Activated B cell treated with CpG ODN at 0.5 μM for 24 hours (primary cell): ENCODE measurements at regions not wholly inside any gene's neighbourhood (a gene's known extent, or its start where the extent isn't known, plus 50 kb on each side); places are given as distances from the start of the nearest gene placed in this dataset.

Experiments
- ATAC-seq: fragments of 200-7000 bp; cut with Tn5 transposase; one replicate; pipeline ENCODE4 v1.10.0; 2021; ENCODE audit warnings: low read depth, mild to moderate bottlenecking, moderate library complexity
- CTCF ChIA-PET: fragments of 350-600 bp; sonication (Branson Sonifier 250); formaldehyde crosslinking; loops from one replicate; lab custom pipeline; 2021; ENCODE audit warnings: antibody characterized with exemption; lab: Charles Lee
- POLR2A ChIA-PET: fragments of 350-600 bp; sonication (Branson Sonifier 250); formaldehyde crosslinking; loops from one replicate; lab custom pipeline; 2021; ENCODE audit warnings: antibody characterized with exemption; lab: Charles Lee
- DNase-seq: peaks from one replicate; pipeline ENCODE4 v3.0.0; 2022
- H3K27ac Mint-ChIP-seq: one replicate; pipeline ENCODE4 v1.8.0; 2020; ENCODE audit warnings: mixed read lengths
- H3K27me3 Mint-ChIP-seq: one replicate; pipeline ENCODE4 v1.8.0; 2021; ENCODE audit warnings: mixed read lengths
- H3K36me3 Mint-ChIP-seq: one replicate; pipeline ENCODE4 v1.8.0; 2021; ENCODE audit warnings: low read depth, mixed read lengths
- H3K4me1 Mint-ChIP-seq: one replicate; pipeline ENCODE4 v1.8.0; 2021; ENCODE audit warnings: mixed read lengths
- H3K4me3 Mint-ChIP-seq: one replicate; pipeline ENCODE4 v1.8.0; 2020; ENCODE audit warnings: mild to moderate bottlenecking, mixed read lengths
- H3K9me3 Mint-ChIP-seq: one replicate; pipeline ENCODE4 v1.8.0; 2020; ENCODE audit warnings: mixed read lengths
- intact Hi-C: fragments of 100-400 bp; cut with micrococcal nuclease; formaldehyde crosslinking; loops from one replicate; pipeline ENCODE4 v1.15.1; 2024
- TF ChIP-seq, protein P1 (sequence below): fragments of 200-600 bp; IDR thresholded peaks from one replicate; pipeline ENCODE4 v1.8.0; 2022; ENCODE audit warnings: antibody characterized with exemption, mild to moderate bottlenecking

DNA sequence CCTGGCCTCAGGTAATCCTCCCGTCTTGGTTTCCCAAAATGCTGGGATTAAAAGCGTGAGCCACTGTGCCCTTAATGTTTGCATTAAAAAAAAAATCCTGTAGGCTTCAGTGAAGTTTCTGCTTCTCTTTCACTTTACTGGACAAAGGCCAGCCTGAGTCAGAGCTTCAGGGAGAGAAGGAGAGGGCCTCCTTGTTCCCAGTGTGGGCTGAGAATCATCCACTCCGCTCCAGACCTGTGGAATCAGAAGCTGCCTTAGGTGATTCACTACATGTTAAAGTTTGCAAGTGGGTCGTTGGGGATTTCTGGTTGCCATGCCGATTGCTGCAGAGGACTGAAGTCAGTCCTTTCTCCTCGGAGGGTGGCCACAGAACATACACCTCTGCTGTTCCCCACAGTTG is 113.3 kb upstream of the EEF1E1 start:
- H3K4me1 Mint-ChIP-seq = no peaks in the 10 kb centered on the region
- POLR2A ChIA-PET = no interaction called here
- intact Hi-C loops = loop anchor here (5.0 kb wide), 1 partner anchor 1493 kb away; no protein-coding TSS in a partner anchor

GRCh38 chr6:8213995-8214394 is 111.6 kb upstream of the EEF1E1 start:
- ATAC-seq (no peak), DNase-seq (no peak)
- POLR2A ChIA-PET = no interaction called here
- H3K27me3 Mint-ChIP-seq = peaks cover 7% of the 10 kb centered on the region
- CTCF ChIA-PET = no interaction called here
- TF ChIP-seq, protein P1, sequence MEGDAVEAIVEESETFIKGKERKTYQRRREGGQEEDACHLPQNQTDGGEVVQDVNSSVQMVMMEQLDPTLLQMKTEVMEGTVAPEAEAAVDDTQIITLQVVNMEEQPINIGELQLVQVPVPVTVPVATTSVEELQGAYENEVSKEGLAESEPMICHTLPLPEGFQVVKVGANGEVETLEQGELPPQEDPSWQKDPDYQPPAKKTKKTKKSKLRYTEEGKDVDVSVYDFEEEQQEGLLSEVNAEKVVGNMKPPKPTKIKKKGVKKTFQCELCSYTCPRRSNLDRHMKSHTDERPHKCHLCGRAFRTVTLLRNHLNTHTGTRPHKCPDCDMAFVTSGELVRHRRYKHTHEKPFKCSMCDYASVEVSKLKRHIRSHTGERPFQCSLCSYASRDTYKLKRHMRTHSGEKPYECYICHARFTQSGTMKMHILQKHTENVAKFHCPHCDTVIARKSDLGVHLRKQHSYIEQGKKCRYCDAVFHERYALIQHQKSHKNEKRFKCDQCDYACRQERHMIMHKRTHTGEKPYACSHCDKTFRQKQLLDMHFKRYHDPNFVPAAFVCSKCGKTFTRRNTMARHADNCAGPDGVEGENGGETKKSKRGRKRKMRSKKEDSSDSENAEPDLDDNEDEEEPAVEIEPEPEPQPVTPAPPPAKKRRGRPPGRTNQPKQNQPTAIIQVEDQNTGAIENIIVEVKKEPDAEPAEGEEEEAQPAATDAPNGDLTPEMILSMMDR = no peak
- no peaks in the 10 kb centered on the region for H3K9me3 Mint-ChIP-seq
- no peaks in the 10 kb centered on the region for H3K36me3 Mint-ChIP-seq
- no peaks in the 10 kb centered on the region for H3K4me1 Mint-ChIP-seq
- H3K27ac Mint-ChIP-seq = no peak overlapping the region
- no peak overlapping the region for H3K4me3 Mint-ChIP-seq
- intact Hi-C loops = no loop called here

More for the DNA sequence above, 113.3 kb upstream of the EEF1E1 start:
- no peak for DNase-seq
- H3K27me3 Mint-ChIP-seq = peaks cover 5% of the 10 kb centered on the region
- CTCF ChIA-PET = no interaction called here
- no peak overlapping the region for H3K4me3 Mint-ChIP-seq
- TF ChIP-seq, protein P1 = no peak
- no peaks in the 10 kb centered on the region for H3K9me3 Mint-ChIP-seq
- no peaks in the 10 kb centered on the region for H3K36me3 Mint-ChIP-seq
- H3K27ac Mint-ChIP-seq = no peak overlapping the region
- no peak for ATAC-seq

DNA sequence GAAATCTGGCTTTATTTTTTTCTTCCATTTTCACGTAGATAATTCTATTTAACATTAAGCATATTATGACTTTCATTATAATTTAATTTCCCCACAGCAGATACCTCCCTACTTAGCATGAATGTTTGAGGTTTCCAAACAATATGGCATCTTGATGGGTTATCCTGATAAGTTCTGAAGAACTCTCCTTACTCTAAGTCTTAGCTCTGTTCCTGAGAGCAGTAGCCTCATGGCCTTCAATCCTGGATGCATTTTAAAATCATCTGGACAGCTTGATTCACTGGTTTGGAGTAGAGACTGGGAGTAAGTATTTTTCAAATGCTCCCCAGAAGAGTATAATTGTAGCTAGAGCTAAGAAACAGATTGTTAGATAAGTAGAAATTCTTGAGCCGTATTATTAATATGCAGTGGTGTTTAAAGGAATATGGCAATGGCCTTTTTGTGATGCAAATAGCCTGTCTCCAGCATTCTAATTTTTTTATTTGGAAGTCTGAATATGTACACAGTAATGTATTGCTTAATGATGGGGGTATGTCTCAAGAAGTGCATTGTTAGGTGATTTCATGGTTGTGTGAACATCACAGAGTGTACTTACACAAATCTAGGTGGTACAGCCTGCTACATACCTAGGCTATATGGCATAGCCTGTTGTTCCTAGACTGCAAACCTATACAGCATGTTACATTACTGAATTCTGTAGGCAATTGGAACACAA is 110.5 kb upstream of the EEF1E1 start:
- Mint-ChIP-seq H3K9me3 (no peaks in the 10 kb centered on the region), H3K4me1 (no peaks in the 10 kb centered on the region), H3K27me3 (peaks cover 11% of the 10 kb centered on the region), H3K36me3 (no peaks in the 10 kb centered on the region), H3K27ac (no peak overlapping the region), H3K4me3 (no peak overlapping the region)
- ChIA-PET POLR2A (no interaction called here), CTCF (no interaction called here)
- DNase-seq (no peak), ATAC-seq (no peak)
- TF ChIP-seq, protein P1 = no peak
- intact Hi-C loops = no loop called here

DNA sequence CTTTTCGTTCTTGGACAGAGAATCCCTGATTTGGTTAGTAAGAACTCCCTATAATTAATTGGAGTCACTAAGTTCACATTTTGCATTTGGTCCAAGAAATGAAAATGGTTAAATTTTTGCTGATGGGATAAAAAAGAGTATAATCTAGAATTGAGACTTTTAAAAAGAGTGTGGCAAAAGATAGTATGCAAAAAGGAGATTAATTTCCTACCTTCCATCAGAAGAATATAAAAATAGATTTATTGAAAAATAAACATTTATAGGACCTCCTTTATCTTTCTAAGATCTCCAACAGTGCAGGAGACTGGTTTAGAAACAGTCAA is 105.5 kb upstream of the EEF1E1 start:
- Mint-ChIP-seq H3K4me3 (no peak overlapping the region), H3K9me3 (no peaks in the 10 kb centered on the region), H3K4me1 (no peaks in the 10 kb centered on the region), H3K36me3 (no peaks in the 10 kb centered on the region), H3K27me3 (peaks cover 15% of the 10 kb centered on the region), H3K27ac (no peak overlapping the region)
- TF ChIP-seq, protein P1 = no peak
- intact Hi-C loops = no loop called here
- no peak for ATAC-seq
- DNase-seq = no peak
- ChIA-PET POLR2A (no interaction called here), CTCF (no interaction called here)

- H3K27me3 Mint-ChIP-seq = peaks cover 18% of the 10 kb centered on the region
- no peaks in the 10 kb centered on the region for H3K4me1 Mint-ChIP-seq
- POLR2A ChIA-PET = no interaction called here
- TF ChIP-seq, protein P1 = no peak
- CTCF ChIA-PET = no interaction called here
- no peak for DNase-seq
- no peak overlapping the region for H3K4me3 Mint-ChIP-seq
- intact Hi-C loops = no loop called here
- H3K27ac Mint-ChIP-seq = no peak overlapping the region
- no peaks in the 10 kb centered on the region for H3K36me3 Mint-ChIP-seq
- H3K9me3 Mint-ChIP-seq = no peaks in the 10 kb centered on the region
- ATAC-seq = no peak
Observed at GRCh38 chr6:8207191-8207868, 105.0 kb upstream of the EEF1E1 start.
